Activated CD4-positive, alpha-beta memory T cell treated with anti-CD3 and anti-CD28 coated beads, Interleukin-2, amount 10 ng/mL, durations not matched to agents 7 days and 5 days (primary cell): ENCODE measurements at regions not wholly inside any gene's neighbourhood (a gene's known extent, or its start where the extent isn't known, plus 50 kb on each side); places are given as distances from the start of the nearest gene placed in this dataset.
"Not testable (repeated sequence)": the region's sequence is repeated elsewhere in the genome, so short reads cannot be mapped to it uniquely, and the experiment has no call there.

Experiments used
- CTCF ChIA-PET: fragments of 350-600 bp; sonication (Branson Sonifier 250); formaldehyde crosslinking; loops from one replicate; lab custom pipeline; 2021; ENCODE audit warnings: antibody characterized with exemption, inconsistent platforms; lab: Charles Lee
- POLR2A ChIA-PET: fragments of 350-600 bp; sonication (Branson Sonifier 250); formaldehyde crosslinking; loops from one replicate; lab custom pipeline; 2021; ENCODE audit warnings: antibody characterized with exemption; lab: Charles Lee
- DNase-seq: peaks from one replicate; pipeline ENCODE4 v3.0.0-alpha.2; 2020
- H3K27ac Mint-ChIP-seq: one replicate; pipeline ENCODE4 v1.8.0; 2021; ENCODE audit warnings: mild to moderate bottlenecking, mixed read lengths
- H3K27me3 Mint-ChIP-seq: one replicate; pipeline ENCODE4 v1.8.0; 2021; ENCODE audit warnings: mixed read lengths
- H3K36me3 Mint-ChIP-seq: one replicate; pipeline ENCODE4 v1.8.0; 2021; ENCODE audit warnings: low read depth, mixed read lengths
- H3K4me1 Mint-ChIP-seq: one replicate; pipeline ENCODE4 v1.8.0; 2021; ENCODE audit warnings: mixed read lengths
- H3K4me3 Mint-ChIP-seq: one replicate; pipeline ENCODE4 v1.8.0; 2021; ENCODE audit warnings: mild to moderate bottlenecking, mixed read lengths
- H3K9me3 Mint-ChIP-seq: one replicate; pipeline ENCODE4 v1.8.0; 2021; ENCODE audit warnings: mixed read lengths

DNA sequence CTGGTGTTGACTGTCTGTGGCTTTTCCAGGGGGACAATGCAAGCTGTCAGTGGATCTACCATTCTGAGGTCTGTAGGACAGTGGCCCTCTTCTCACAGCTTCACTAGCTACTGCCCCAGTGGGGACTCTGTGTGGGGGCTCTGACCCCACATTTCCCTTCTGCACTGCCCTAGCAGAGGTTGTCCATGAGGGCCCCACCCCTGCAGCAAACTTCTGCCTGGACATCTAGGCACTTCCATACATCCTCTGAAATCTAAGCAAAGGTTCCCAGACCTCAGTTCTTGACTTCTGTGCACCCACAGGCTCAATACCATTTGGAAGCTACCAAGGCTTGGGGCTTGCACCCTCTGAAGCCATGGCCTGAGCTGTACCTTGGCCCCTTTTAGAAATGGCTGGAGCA, 75.8 kb upstream of the KCNE2 start:
- H3K4me1 Mint-ChIP-seq, CTCF ChIA-PET, H3K27me3 Mint-ChIP-seq, H3K4me3 Mint-ChIP-seq, DNase-seq, POLR2A ChIA-PET, H3K36me3 Mint-ChIP-seq, H3K27ac Mint-ChIP-seq: not testable (repeated sequence)
- H3K9me3 Mint-ChIP-seq: peaks cover 31% of the 10 kb centered on the region

DNA sequence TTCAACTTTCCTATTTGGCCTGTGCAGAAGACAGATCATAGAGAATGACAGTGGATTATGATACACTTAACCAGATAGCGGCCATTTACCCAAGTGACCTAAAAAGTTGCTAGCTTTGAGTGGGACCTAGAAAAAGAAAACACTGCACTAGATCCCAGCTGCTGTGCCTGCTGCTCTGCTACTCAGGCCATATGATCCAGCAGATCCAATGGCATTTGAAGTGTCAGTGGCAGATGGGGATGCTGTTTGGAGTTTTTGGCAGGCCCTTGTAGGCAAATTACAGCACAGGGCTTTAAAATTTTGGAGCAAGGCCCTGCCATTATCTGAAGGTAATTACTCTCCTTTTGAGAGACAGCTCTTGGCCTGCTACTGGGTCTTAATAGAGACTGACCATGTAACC, 74.0 kb upstream of the KCNE2 start:
- no peak overlapping the region for H3K27ac Mint-ChIP-seq
- H3K27me3 Mint-ChIP-seq: no peaks in the 10 kb centered on the region
- peaks cover 30% of the 10 kb centered on the region for H3K9me3 Mint-ChIP-seq
- ChIA-PET POLR2A (no interaction called here), CTCF (no interaction called here)
- H3K36me3 Mint-ChIP-seq: peaks cover 9% of the 10 kb centered on the region
- DNase-seq: no peak
- no peak overlapping the region for H3K4me3 Mint-ChIP-seq
- H3K4me1 Mint-ChIP-seq: no peaks in the 10 kb centered on the region

DNA sequence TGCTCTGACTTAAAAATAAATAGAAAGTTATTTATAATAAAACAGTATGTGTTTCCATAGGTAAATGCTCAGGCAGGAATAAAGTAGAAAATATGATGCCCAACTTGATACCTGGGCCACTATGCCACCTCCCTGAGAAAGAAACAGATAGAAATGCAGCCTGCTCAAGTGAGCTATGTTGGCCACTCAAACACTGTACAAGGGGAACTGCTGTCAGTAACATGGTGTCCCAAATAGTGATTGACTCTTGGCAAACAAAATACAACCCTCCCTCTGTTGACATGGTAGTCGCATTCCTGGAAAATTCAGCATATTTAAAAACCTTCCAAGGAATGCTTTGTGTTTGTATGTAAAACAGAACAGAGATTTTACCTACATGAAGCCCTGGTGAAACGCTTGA, 66.9 kb upstream of the KCNE2 start:
- POLR2A ChIA-PET: no interaction called here
- H3K4me3 Mint-ChIP-seq: no peak overlapping the region
- no peaks in the 10 kb centered on the region for H3K36me3 Mint-ChIP-seq
- H3K27me3 Mint-ChIP-seq: peaks cover 6% of the 10 kb centered on the region
- CTCF ChIA-PET: no interaction called here
- no peaks in the 10 kb centered on the region for H3K4me1 Mint-ChIP-seq
- H3K27ac Mint-ChIP-seq: no peak overlapping the region
- DNase-seq: no peak
- H3K9me3 Mint-ChIP-seq: peaks cover 3% of the 10 kb centered on the region

DNA sequence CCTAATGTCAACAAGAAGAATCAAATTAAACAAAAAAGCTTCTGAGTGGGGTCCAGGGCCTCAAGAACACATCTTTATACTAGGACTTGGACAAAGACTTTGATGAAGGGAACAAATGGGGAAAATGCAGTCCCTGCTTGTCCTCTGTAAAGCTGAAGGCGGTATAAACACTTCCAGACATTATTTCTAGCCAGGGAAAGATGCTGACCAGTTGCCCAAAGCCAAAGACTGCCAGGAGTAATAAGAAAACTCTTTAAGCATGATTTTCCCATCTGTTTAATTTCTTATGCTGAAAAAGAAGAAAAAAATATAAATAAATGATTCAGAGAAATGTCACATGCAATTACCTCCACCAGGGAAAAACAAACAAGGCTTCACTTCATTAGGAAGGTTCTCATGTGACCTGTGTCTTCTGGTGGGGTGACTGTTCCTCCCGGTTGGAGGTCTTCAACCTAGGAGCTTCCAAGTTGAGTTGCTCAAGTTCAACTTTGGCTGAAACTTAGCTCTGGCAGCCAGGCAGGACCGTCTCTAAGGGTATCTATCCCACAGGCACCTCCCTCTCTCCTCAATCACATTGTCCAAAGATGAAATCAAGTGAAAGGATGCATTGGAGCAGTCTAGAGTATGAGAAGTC, 65.2 kb upstream of the KCNE2 start:
- POLR2A ChIA-PET: no interaction called here

DNA sequence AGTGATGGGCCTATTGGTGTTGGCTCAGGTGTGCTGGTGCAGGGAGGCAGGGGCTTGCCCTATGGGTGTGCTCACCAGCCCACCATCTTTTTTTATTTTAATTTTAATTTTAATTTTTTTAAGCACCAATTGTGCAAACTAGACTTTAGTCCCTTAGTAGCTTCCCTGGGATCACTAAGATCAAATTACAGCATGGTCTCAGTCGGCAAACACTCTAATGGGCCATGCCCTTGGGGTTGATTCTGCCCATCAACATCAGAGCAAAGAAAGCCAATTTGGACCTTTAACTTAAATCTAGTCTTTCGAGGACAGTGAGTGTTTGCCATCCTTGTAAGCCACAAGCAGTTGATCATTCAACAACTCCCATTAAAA, 64.7 kb upstream of the KCNE2 start:
- Mint-ChIP-seq H3K27me3 (peaks cover 9% of the 10 kb centered on the region), H3K36me3 (no peaks in the 10 kb centered on the region), H3K4me1 (no peaks in the 10 kb centered on the region), H3K4me3 (no peak overlapping the region), H3K27ac (no peak overlapping the region), H3K9me3 (no peaks in the 10 kb centered on the region)
- POLR2A ChIA-PET: no interaction called here
- DNase-seq: no peak
- CTCF ChIA-PET: no interaction called here

More for the DNA sequence above, 65.2 kb upstream of the KCNE2 start:
- CTCF ChIA-PET: no interaction called here
- no peaks in the 10 kb centered on the region for H3K9me3 Mint-ChIP-seq
- H3K4me1 Mint-ChIP-seq: no peaks in the 10 kb centered on the region
- peaks cover 8% of the 10 kb centered on the region for H3K27me3 Mint-ChIP-seq
- DNase-seq: no peak
- H3K27ac Mint-ChIP-seq: no peak overlapping the region
- H3K36me3 Mint-ChIP-seq: no peaks in the 10 kb centered on the region
- H3K4me3 Mint-ChIP-seq: no peak overlapping the region

DNA sequence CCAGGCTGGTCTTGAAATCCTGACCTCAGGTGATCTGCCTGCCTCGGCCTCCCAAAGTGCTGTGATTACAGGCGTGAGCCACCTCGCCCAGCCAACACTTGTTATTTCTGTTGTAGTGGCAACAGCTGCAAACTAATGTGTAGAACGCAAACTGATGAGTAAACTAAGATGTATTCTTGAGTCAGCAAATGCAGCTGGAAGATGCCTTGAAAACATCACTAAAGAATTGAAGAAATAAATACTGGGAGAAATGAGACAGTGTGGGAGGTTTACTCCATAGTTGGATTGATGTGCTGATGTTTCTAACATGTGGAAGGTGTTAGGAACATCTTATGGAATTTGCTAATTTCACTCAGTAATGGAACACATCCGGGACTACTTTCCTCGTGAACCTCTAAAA, 61.3 kb upstream of the KCNE2 start:
- Mint-ChIP-seq H3K27ac (no peak overlapping the region), H3K9me3 (no peaks in the 10 kb centered on the region), H3K36me3 (no peaks in the 10 kb centered on the region), H3K4me3 (no peak overlapping the region), H3K4me1 (no peaks in the 10 kb centered on the region), H3K27me3 (peaks cover 11% of the 10 kb centered on the region)
- no peak for DNase-seq
- CTCF ChIA-PET: interaction anchor here (0.9 kb wide), 1 partner anchor 379 kb away, joined by 3 read pairs; no protein-coding TSS in a partner anchor
- POLR2A ChIA-PET: no interaction called here

DNA sequence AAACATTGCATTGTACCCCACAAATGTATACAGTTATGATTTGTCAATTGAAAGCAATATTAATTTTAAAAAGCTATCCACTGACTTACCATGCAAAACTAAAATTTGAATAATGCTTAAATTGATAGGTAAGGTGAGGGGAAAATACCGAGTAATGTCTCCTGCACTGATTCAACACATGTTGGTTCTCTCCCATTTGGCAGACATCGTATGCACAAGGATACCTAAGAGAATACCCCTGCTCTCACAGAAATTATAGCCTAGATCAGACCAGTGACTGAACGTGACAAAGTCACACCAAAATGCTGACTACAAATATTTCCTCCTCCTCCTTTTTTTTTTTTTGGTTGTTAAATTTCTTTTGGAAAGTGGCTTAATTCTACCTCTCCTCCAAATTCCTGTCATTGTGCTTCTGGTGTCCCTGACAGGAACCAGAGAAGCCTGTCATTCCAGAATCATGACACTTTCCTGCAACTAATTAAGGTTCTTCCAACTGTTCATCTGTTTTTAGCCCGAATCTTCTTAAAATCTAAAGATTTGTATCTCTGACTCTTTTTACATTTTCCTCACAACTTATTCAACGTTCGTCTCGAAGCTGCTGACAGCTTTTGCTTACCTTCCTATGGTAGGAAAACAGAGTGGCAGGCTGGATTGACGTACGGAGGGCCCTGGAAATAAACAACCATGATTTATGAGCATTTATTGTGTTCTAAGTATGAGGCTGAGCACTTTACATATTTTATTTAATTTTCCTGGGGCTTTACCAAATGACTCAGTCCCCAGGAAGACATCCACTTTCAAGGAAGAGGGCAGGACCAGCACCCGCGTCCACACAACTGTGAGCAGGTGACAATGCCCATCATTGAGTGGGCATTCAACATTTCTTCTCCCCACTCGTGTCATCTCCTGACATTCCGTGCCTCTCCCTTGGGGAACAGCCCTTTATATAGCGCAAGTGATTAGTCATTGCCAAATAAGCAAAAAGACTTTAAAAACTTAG, 57.9 kb upstream of the KCNE2 start:
- Mint-ChIP-seq H3K4me3 (no peak overlapping the region), H3K4me1 (no peaks in the 10 kb centered on the region), H3K36me3 (no peaks in the 10 kb centered on the region), H3K27me3 (peaks cover 5% of the 10 kb centered on the region), H3K9me3 (no peaks in the 10 kb centered on the region), H3K27ac (no peak overlapping the region)
- POLR2A ChIA-PET: no interaction called here
- CTCF ChIA-PET: no interaction called here
- DNase-seq: no peak

DNA sequence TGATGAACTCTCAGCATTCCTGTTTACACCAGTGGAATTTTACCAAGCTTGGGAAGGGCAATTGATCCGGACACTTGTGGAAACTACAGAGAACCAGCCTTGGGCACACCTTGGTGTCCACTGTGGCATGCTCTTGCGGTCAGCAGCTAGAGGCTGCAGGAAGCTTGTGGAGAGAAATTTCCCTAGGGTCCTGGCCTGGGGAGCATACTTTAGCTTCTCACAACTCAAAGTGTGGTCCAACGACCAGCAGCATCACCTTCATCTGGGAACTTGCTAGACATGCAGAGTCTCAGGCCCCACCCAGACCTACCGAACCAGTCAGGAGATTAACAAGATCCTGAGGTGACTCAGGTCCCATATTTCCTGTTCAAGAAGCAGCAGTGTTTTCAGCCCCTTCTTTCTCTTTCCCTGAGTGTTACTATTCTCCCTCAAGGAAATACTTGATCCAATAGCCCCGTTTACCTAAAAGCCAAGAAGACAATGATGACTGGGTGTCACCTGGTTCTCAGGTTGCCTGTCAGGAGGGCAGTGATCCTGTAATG, 55.7 kb upstream of the KCNE2 start:
- Mint-ChIP-seq H3K4me1 (no peaks in the 10 kb centered on the region), H3K27me3 (peaks cover 3% of the 10 kb centered on the region), H3K36me3 (no peaks in the 10 kb centered on the region), H3K27ac (no peak overlapping the region), H3K4me3 (no peak overlapping the region), H3K9me3 (no peaks in the 10 kb centered on the region)
- ChIA-PET POLR2A (no interaction called here), CTCF (no interaction called here)
- no peak for DNase-seq

DNA sequence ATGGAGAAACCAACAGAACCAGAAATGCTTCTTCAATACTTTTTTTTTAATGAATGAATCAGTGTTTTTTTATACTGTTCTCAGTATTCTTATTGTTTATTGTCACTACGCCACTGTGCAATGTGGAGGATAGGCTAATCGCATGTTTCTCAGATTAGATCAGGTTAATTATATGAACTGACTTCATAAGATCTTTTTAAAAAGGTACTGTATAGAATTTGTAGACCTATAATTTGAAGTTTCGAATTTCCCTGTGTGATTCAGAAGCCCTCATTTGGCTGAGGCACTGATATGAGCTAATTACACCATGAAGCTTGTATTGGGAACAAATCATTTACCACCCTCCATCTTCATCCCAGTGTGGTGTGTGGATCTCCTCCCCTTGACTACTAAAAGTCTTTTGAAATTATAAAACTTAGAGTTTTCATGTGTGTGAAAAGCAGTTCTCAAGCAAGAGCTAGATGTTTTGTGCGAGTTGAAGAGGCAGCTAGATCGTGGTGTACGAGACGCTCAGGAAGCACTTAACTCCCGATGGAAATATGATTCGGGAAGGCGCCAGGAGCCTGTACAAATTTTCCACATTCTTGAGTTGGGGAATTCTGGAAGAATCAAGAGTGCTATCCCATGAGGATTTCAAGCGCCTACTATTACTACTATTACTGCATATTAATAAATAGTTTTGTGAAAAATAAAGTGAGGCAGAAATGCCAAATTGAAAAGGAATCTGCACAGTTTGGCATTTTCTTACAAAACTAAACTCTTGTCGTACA, 52.1 kb upstream of the KCNE2 start:
- POLR2A ChIA-PET: no interaction called here
- Mint-ChIP-seq H3K9me3 (no peaks in the 10 kb centered on the region), H3K27ac (no peak overlapping the region), H3K4me3 (no peak overlapping the region), H3K36me3 (no peaks in the 10 kb centered on the region), H3K4me1 (no peaks in the 10 kb centered on the region), H3K27me3 (peaks cover 4% of the 10 kb centered on the region)
- CTCF ChIA-PET: interaction anchor here (0.9 kb wide), 1 partner anchor 404 kb away, joined by 3 read pairs; no protein-coding TSS in a partner anchor
- no peak for DNase-seq

DNA sequence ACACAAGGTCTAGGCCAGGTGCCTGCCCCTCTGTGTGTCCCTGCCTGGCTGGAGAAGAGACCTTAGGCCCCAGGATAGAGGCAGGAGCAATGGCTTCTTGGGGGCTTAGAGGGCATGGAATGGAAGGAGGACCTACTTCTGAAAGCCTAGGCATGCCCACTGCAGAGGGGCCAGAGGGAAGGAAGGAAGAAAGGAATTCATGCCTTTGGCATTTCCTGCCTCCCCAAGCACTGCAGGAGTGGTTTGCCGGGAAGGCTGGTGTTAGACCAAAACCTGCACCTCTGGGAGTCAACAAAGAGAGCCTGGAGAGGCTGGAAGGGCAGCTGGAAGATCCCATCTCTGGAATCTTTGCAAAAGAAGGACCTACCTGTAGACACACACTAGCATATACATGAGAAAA, 50.7 kb upstream of the KCNE2 start:
- POLR2A ChIA-PET: no interaction called here
- Mint-ChIP-seq H3K4me3 (no peak overlapping the region), H3K27ac (no peak overlapping the region), H3K36me3 (no peaks in the 10 kb centered on the region), H3K9me3 (no peaks in the 10 kb centered on the region), H3K4me1 (no peaks in the 10 kb centered on the region), H3K27me3 (peaks cover 9% of the 10 kb centered on the region)
- CTCF ChIA-PET: no interaction called here
- DNase-seq: no peak
